ENCODE measurements at regions not wholly inside any gene's neighbourhood (a gene's known extent, or its start where the extent isn't known, plus 50 kb on each side); places are given as distances from the start of the nearest gene placed in this dataset.

DNA sequence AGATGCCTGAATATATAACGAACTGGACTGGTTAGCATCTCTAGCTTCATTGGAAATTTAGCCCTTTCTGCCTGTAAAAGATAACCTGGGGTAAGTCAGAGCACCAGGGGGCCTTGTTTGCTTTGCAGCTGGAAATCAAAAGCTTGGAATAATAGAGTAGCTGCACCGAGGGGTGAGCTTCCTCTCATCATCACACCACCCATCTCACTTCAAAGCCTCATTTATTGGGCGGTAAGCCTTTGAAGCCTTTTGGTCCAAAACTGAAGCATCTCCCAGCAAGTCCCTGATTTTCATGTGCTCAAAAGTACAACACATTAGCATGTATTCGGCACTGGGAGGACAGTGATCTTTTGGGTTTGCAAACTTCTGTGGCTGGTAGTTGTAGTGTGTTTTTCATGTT is 405.1 kb downstream of the FOXO1 start:
- intact Hi-C loops (cut with micrococcal nuclease; ENCODE audit: unreplicated experiment): no loop called here
- DNase-seq (ENCODE audit: low spot score): no peak
- H3K9me2 ChIP-seq (ENCODE audit: insufficient read depth, low read length): no peaks in the 10 kb centered on the region
- no peak for TF ChIP-seq EZH2phosphoT487 (IDR thresholded peaks at IDR 0.05; ENCODE audit: borderline replicate concordance, low read depth, low read length)
- TF ChIP-seq, protein P1, sequence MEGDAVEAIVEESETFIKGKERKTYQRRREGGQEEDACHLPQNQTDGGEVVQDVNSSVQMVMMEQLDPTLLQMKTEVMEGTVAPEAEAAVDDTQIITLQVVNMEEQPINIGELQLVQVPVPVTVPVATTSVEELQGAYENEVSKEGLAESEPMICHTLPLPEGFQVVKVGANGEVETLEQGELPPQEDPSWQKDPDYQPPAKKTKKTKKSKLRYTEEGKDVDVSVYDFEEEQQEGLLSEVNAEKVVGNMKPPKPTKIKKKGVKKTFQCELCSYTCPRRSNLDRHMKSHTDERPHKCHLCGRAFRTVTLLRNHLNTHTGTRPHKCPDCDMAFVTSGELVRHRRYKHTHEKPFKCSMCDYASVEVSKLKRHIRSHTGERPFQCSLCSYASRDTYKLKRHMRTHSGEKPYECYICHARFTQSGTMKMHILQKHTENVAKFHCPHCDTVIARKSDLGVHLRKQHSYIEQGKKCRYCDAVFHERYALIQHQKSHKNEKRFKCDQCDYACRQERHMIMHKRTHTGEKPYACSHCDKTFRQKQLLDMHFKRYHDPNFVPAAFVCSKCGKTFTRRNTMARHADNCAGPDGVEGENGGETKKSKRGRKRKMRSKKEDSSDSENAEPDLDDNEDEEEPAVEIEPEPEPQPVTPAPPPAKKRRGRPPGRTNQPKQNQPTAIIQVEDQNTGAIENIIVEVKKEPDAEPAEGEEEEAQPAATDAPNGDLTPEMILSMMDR (conservative IDR thresholded peaks at IDR 0.05; ENCODE audit: low read length): no peak
- CTCF ChIA-PET (ENCODE audit: unreplicated experiment): no interaction called here
- BruUV-seq (replicated peaks): no TSS peak
- no peak overlapping the region for H3K4me2 ChIP-seq (ENCODE audit: low read length)
- no peaks in the 10 kb centered on the region for H3K79me2 ChIP-seq (ENCODE audit: insufficient read depth, low read depth, low read length)
- no peaks in the 10 kb centered on the region for H3K4me1 ChIP-seq (ENCODE audit: insufficient read depth, low read length, poor library complexity, severe bottlenecking)
- no peaks in the 10 kb centered on the region for H3K36me3 ChIP-seq (ENCODE audit: insufficient read depth, low read length)
- H4K20me1 ChIP-seq (ENCODE audit: insufficient read depth, low read length): no peaks in the 10 kb centered on the region
- H3K27ac ChIP-seq (ENCODE audit: low read depth, low read length, poor library complexity, severe bottlenecking): no peak overlapping the region
- no peak overlapping the region for H3K4me3 ChIP-seq (ENCODE audit: low read depth, low read length, poor library complexity, severe bottlenecking)
- no peaks in the 10 kb centered on the region; the same call in 1 of the 2 replicates for H3K9me3 ChIP-seq (ENCODE audit: low read length)
- POLR2A ChIA-PET: interaction anchor here (0.5 to 1.5 kb wide), 3 partner anchors 9 to 117 kb away, joined by 3 to 6 read pairs (median 4); no protein-coding TSS in a partner anchor
- no peak overlapping the region for H2AFZ ChIP-seq (ENCODE audit: low read length)

- H3K9me2 ChIP-seq (ENCODE audit: insufficient read depth, low read length): no peaks in the 10 kb centered on the region
- no TSS peak for BruUV-seq (replicated peaks)
- no peaks in the 10 kb centered on the region for H4K20me1 ChIP-seq (ENCODE audit: insufficient read depth, low read length)
- no peaks in the 10 kb centered on the region for H3K36me3 ChIP-seq (ENCODE audit: insufficient read depth, low read length)
- H3K9me3 ChIP-seq (ENCODE audit: low read length): no peaks in the 10 kb centered on the region; the same call in 1 of the 2 replicates
- no peaks in the 10 kb centered on the region for H3K4me1 ChIP-seq (ENCODE audit: insufficient read depth, low read length, poor library complexity, severe bottlenecking)
- H2AFZ ChIP-seq (ENCODE audit: low read length): no peak overlapping the region
- no peak overlapping the region for H3K4me3 ChIP-seq (ENCODE audit: low read depth, low read length, poor library complexity, severe bottlenecking)
- POLR2A ChIA-PET: interaction anchor here (0.5 to 1.0 kb wide), 2 partner anchors 8 to 118 kb away, joined by 3 to 4 read pairs; no protein-coding TSS in a partner anchor
- no peaks in the 10 kb centered on the region for H3K79me2 ChIP-seq (ENCODE audit: insufficient read depth, low read depth, low read length)
- intact Hi-C loops (cut with micrococcal nuclease; ENCODE audit: unreplicated experiment): no loop called here
- CTCF ChIA-PET (ENCODE audit: unreplicated experiment): no interaction called here
- no peak for TF ChIP-seq EZH2phosphoT487 (IDR thresholded peaks at IDR 0.05; ENCODE audit: borderline replicate concordance, low read depth, low read length)
- TF ChIP-seq, protein P1 (conservative IDR thresholded peaks at IDR 0.05; ENCODE audit: low read length): no peak
- no peak for DNase-seq (ENCODE audit: low spot score)
- H3K4me2 ChIP-seq (ENCODE audit: low read length): no peak overlapping the region
- no peak overlapping the region for H3K27ac ChIP-seq (ENCODE audit: low read depth, low read length, poor library complexity, severe bottlenecking)
Measured at GRCh38 chr13:40261947-40262346, 404.5 kb downstream of the FOXO1 start.

DNA sequence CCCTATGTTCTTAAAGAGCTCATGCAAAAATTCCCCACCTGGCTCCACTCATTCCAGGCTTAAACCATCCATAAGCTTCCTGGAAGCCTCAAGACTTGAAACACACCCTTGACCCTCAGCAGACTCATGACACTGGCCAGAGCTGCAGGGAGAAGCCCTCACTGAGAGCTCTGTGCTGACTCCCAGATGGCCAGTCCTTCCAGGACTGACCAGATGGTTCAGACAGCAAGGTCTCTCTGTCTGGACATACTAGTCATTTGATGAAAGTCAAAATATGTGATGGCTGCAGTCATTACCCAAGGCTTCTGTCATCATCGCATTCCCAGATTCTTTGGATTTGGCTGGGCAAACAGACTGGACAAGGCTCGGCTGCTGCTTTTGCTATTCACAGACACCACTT is 397.4 kb downstream of the FOXO1 start:
- CTCF ChIA-PET (ENCODE audit: unreplicated experiment): interaction anchor here (0.6 kb wide), 1 partner anchor 393 kb away, joined by 3 read pairs; no protein-coding TSS in a partner anchor
- Histone ChIP-seq H3K9me3 (ENCODE audit: low read length) (no peaks in the 10 kb centered on the region), H3K4me2 (ENCODE audit: low read length) (no peak overlapping the region), H4K20me1 (ENCODE audit: insufficient read depth, low read length) (no peaks in the 10 kb centered on the region), H3K36me3 (ENCODE audit: insufficient read depth, low read length) (no peaks in the 10 kb centered on the region), H3K27ac (ENCODE audit: low read depth, low read length, poor library complexity, severe bottlenecking) (no peak overlapping the region), H3K79me2 (ENCODE audit: insufficient read depth, low read depth, low read length) (no peaks in the 10 kb centered on the region), H3K9me2 (ENCODE audit: insufficient read depth, low read length) (no peaks in the 10 kb centered on the region), H3K4me1 (ENCODE audit: insufficient read depth, low read length, poor library complexity, severe bottlenecking) (peaks cover 28% of the 10 kb centered on the region), H2AFZ (ENCODE audit: low read length) (no peak overlapping the region), H3K4me3 (ENCODE audit: low read depth, low read length, poor library complexity, severe bottlenecking) (no peak overlapping the region)
- POLR2A ChIA-PET: interaction anchor here (0.6 to 0.7 kb wide), 2 partner anchors 11 to 233 kb away, joined by 3 to 4 read pairs; no protein-coding TSS in a partner anchor
- BruUV-seq (replicated peaks): no TSS peak
- DNase-seq (ENCODE audit: low spot score): no peak
- TF ChIP-seq, protein P1 (conservative IDR thresholded peaks at IDR 0.05; ENCODE audit: low read length): no peak
- TF ChIP-seq EZH2phosphoT487 (IDR thresholded peaks at IDR 0.05; ENCODE audit: borderline replicate concordance, low read depth, low read length): no peak
- intact Hi-C loops (cut with micrococcal nuclease; ENCODE audit: unreplicated experiment): no loop called here
